Astrocyte (in vitro differentiated cells and primary cell): ENCODE measurements at regions not wholly inside any gene's neighbourhood (a gene's known extent, or its start where the extent isn't known, plus 50 kb on each side); places are given as distances from the start of the nearest gene placed in this dataset.

Experiments
- DNase-seq: peaks from one replicate; pipeline ENCODE4 v3.0.0-alpha.2; 2010; ENCODE audit warnings: low read depth
- FAIRE-seq: peaks from 2 replicates; lab custom pipeline; 2011; peaks lifted over from hg19 to GRCh38; lab: Jason Lieb, UNC
- H2AFZ ChIP-seq: 2 replicates; pipeline ENCODE4 v1.6.0; 2012; ENCODE audit warnings: low read depth, low read length, inconsistent platforms
- H3K27ac ChIP-seq: 2 replicates; pipeline ENCODE4 v1.5.1; 2011; ENCODE audit warnings: low read depth, low read length, inconsistent platforms
- H3K27me3 ChIP-seq: 2 replicates; pipeline ENCODE4 v1.6.0; 2011; ENCODE audit warnings: low read length, inconsistent platforms; ENCODE audit not compliant: insufficient read depth
- H3K36me3 ChIP-seq: 2 replicates; pipeline ENCODE4 v1.5.1; 2011; ENCODE audit warnings: low read length, inconsistent platforms; ENCODE audit not compliant: insufficient read depth
- H3K4me1 ChIP-seq: 2 replicates; pipeline ENCODE4 v1.5.1; 2011; ENCODE audit warnings: low read length, inconsistent platforms; ENCODE audit not compliant: insufficient read depth
- H3K4me2 ChIP-seq: 2 replicates; pipeline ENCODE4 v1.6.0; 2012; ENCODE audit warnings: low read length, inconsistent platforms
- H3K4me3 ChIP-seq: 2 replicates; pipeline ENCODE4 v1.5.1; 2011; ENCODE audit warnings: low read depth, mild to moderate bottlenecking, low read length, inconsistent platforms; ENCODE audit not compliant: insufficient read depth
- H3K79me2 ChIP-seq: 2 replicates; pipeline ENCODE4 v1.6.0; 2012; ENCODE audit warnings: mild to moderate bottlenecking, low read length, inconsistent platforms; ENCODE audit not compliant: insufficient read depth
- H3K9ac ChIP-seq: 2 replicates; pipeline ENCODE4 v1.6.0; 2012; ENCODE audit warnings: mild to moderate bottlenecking, low read length, inconsistent platforms
- H3K9me3 ChIP-seq: 2 replicates; pipeline ENCODE4 v1.5.1; 2012; ENCODE audit warnings: low read depth, mild to moderate bottlenecking, low read length, inconsistent platforms; ENCODE audit not compliant: insufficient read depth
- H4K20me1 ChIP-seq: 2 replicates; pipeline ENCODE4 v1.6.0; 2012; ENCODE audit warnings: low read length, inconsistent platforms; ENCODE audit not compliant: insufficient read depth
- H3K27ac Mint-ChIP-seq: one replicate; pipeline ENCODE4 v1.8.0; 2021; ENCODE audit warnings: mild to moderate bottlenecking, mixed read lengths; ENCODE audit not compliant: unreplicated experiment
- H3K27me3 Mint-ChIP-seq: one replicate; pipeline ENCODE4 v1.8.0; 2021; ENCODE audit warnings: low read depth, mixed read lengths; ENCODE audit not compliant: unreplicated experiment
- H3K36me3 Mint-ChIP-seq: one replicate; pipeline ENCODE4 v1.8.0; 2021; ENCODE audit warnings: low read depth, mixed read lengths; ENCODE audit not compliant: unreplicated experiment
- H3K4me1 Mint-ChIP-seq: one replicate; pipeline ENCODE4 v1.8.0; 2021; ENCODE audit warnings: low read depth, mixed read lengths; ENCODE audit not compliant: unreplicated experiment
- H3K4me3 Mint-ChIP-seq: one replicate; pipeline ENCODE4 v1.8.0; 2021; ENCODE audit warnings: mild to moderate bottlenecking, moderate library complexity, mixed read lengths; ENCODE audit not compliant: unreplicated experiment
- H3K9me3 Mint-ChIP-seq: one replicate; pipeline ENCODE4 v1.8.0; 2021; ENCODE audit warnings: mild to moderate bottlenecking, mixed read lengths; ENCODE audit not compliant: unreplicated experiment
- EZH2 ChIP-seq: IDR thresholded peaks from 2 replicates; pipeline ENCODE4 v1.6.1; 2012; ENCODE audit warnings: mild to moderate bottlenecking, low read length, inconsistent platforms; ENCODE audit not compliant: insufficient read depth
- TF ChIP-seq, protein P1 (sequence below): IDR thresholded peaks from 2 replicates; pipeline ENCODE4 v1.5.1; 2011; ENCODE audit warnings: low read depth, mild to moderate bottlenecking, inconsistent platforms, low read length, moderate library complexity; ENCODE audit not compliant: insufficient read depth

DNA sequence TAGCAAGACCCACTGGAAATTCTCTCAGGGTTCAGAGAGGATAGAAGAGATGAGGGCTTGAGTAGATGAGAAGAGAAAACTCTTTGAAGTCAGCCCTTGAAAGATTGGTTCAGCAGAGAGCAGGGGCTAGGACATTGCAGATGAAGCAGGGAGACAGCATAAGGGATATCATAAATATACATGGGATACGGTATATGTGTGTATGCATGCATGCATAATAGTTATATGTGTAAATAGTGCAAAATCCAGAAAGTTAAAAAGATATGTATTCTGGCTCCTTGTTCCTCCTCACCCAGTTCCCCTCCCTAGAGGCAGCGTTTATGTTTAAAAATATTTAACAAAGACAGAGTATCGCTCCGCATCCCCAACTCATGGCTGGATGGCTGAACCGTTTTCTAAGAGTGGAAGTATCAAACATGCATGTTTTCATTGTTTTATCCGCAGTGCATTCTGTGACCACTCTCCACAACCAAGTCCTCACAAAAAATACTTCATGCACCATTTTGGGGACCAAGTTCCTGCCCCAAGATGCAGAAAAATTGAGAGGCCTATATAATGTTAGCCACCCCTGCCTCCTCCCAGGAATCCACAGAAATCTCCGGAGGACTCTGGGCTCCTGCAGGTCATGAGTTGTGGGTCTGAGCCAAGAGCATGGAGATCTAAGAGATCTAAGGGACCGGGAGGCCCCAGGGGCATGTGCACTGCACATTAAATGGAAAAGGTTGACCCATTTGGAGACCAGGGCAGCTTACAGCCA, 119.5 kb downstream of the MTX3 start:
- H3K36me3 ChIP-seq = no peaks in the 10 kb centered on the region
- Mint-ChIP-seq H3K27me3 (peaks cover 19% of the 10 kb centered on the region), H3K4me1 (peaks cover 11% of the 10 kb centered on the region), H3K4me3 (no peak overlapping the region), H3K9me3 (no peaks in the 10 kb centered on the region), H3K27ac (no peak overlapping the region), H3K36me3 (no peaks in the 10 kb centered on the region)
- H3K79me2 ChIP-seq = no peaks in the 10 kb centered on the region
- FAIRE-seq (no peak), DNase-seq (no peak)
- H3K9me3 ChIP-seq = no peaks in the 10 kb centered on the region
- no peak overlapping the region for H3K27ac ChIP-seq
- H2AFZ ChIP-seq = no peak overlapping the region
- H3K27me3 ChIP-seq = peaks cover 19% of the 10 kb centered on the region
- no peaks in the 10 kb centered on the region for H4K20me1 ChIP-seq
- H3K4me3 ChIP-seq = no peak overlapping the region
- H3K4me1 ChIP-seq = no peaks in the 10 kb centered on the region
- H3K4me2 ChIP-seq = no peak overlapping the region
- no peak for TF ChIP-seq EZH2
- TF ChIP-seq, protein P1, sequence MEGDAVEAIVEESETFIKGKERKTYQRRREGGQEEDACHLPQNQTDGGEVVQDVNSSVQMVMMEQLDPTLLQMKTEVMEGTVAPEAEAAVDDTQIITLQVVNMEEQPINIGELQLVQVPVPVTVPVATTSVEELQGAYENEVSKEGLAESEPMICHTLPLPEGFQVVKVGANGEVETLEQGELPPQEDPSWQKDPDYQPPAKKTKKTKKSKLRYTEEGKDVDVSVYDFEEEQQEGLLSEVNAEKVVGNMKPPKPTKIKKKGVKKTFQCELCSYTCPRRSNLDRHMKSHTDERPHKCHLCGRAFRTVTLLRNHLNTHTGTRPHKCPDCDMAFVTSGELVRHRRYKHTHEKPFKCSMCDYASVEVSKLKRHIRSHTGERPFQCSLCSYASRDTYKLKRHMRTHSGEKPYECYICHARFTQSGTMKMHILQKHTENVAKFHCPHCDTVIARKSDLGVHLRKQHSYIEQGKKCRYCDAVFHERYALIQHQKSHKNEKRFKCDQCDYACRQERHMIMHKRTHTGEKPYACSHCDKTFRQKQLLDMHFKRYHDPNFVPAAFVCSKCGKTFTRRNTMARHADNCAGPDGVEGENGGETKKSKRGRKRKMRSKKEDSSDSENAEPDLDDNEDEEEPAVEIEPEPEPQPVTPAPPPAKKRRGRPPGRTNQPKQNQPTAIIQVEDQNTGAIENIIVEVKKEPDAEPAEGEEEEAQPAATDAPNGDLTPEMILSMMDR = no peak
- H3K9ac ChIP-seq = no peak overlapping the region

DNA sequence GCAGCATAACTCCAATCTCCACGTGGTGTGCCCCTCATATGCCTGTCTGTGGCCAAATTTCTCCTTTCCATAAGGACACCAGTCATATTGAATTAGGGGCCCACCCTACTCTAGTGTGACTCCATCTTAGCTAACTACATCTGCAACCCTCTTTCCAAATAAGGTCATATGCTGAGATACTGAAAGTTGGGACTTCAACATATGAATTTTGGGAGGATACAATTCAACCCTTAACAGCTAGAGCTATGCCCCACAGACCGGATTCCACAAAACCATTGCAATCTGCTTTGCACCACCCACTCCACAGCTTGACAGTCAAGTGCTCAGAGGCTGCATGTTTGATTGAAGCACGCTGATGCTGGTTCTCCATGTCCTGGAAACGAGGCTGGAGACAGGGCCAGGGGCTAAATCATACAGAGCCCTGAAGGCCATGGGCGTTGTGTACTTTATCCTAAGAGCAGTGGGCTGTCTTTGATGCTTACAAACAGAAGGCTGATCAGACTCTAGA, 122.8 kb downstream of the MTX3 start:
- Histone ChIP-seq H2AFZ (no peak overlapping the region), H3K79me2 (no peaks in the 10 kb centered on the region), H3K36me3 (no peaks in the 10 kb centered on the region), H3K27ac (no peak overlapping the region), H3K9me3 (no peaks in the 10 kb centered on the region), H3K9ac (no peak overlapping the region), H4K20me1 (no peaks in the 10 kb centered on the region), H3K4me2 (no peak overlapping the region), H3K27me3 (peaks cover 19% of the 10 kb centered on the region), H3K4me3 (no peak overlapping the region), H3K4me1 (no peaks in the 10 kb centered on the region)
- Mint-ChIP-seq H3K27ac (no peak overlapping the region), H3K4me1 (no peaks in the 10 kb centered on the region), H3K9me3 (peaks cover 2% of the 10 kb centered on the region), H3K27me3 (peaks cover 12% of the 10 kb centered on the region), H3K4me3 (no peak overlapping the region), H3K36me3 (no peaks in the 10 kb centered on the region)
- TF ChIP-seq, protein P1 = no peak
- TF ChIP-seq EZH2 = no peak
- no peak for FAIRE-seq
- no peak for DNase-seq

DNA sequence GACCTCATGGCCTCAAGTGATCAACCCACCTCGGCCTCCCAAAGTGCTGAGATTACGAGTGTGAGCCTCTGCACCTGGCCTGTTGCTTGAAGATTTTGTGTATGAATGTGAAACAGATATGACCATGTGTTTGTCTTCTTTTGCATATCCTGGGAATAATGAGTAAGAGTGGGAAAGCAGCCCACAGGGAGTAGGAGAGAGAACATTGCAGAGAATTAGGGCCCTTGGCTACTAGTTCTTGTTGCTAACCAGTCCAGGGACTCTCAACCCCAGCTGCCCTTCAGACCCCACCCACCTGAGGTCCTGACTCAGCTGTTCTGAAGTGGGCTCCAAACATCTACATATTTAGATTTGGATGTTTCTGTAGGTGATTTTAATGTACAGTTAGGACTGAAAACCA, 125.5 kb downstream of the MTX3 start:
- Histone ChIP-seq H4K20me1 (no peaks in the 10 kb centered on the region), H3K27me3 (peaks cover 9% of the 10 kb centered on the region), H2AFZ (no peak overlapping the region), H3K4me2 (no peak overlapping the region), H3K27ac (no peak overlapping the region), H3K4me1 (no peaks in the 10 kb centered on the region), H3K9me3 (no peaks in the 10 kb centered on the region), H3K4me3 (no peak overlapping the region), H3K36me3 (no peaks in the 10 kb centered on the region), H3K79me2 (no peaks in the 10 kb centered on the region), H3K9ac (no peak overlapping the region)
- H3K27ac Mint-ChIP-seq = no peak overlapping the region
- FAIRE-seq (no peak), DNase-seq (no peak)
- H3K4me1 Mint-ChIP-seq = no peaks in the 10 kb centered on the region
- H3K36me3 Mint-ChIP-seq = no peaks in the 10 kb centered on the region
- no peak overlapping the region for H3K4me3 Mint-ChIP-seq
- TF ChIP-seq, protein P1 = no peak
- TF ChIP-seq EZH2 = no peak
- peaks cover 2% of the 10 kb centered on the region for H3K9me3 Mint-ChIP-seq
- H3K27me3 Mint-ChIP-seq = peaks cover 10% of the 10 kb centered on the region
